GM18517 (cell line): ENCODE measurements at regions not wholly inside any gene's neighbourhood (a gene's known extent, or its start where the extent isn't known, plus 50 kb on each side); places are given as distances from the start of the nearest gene placed in this dataset.
"Not testable (repeated sequence)": the region's sequence is repeated elsewhere in the genome, so short reads cannot be mapped to it uniquely, and the experiment has no call there.

Experiments
- ATAC-seq: cut with Tn5 transposase; IDR thresholded peaks from one replicate; pipeline ENCODE4 v1.9.1; 2021; ENCODE audit warnings: mild to moderate bottlenecking, moderate library complexity; ENCODE audit not compliant: unreplicated experiment

- ATAC-seq = not testable (repeated sequence)
Measured at GRCh38 chr22:25348996-25349395, 129.6 kb downstream of the CRYBB2 start.

- ATAC-seq = no peak
Measured at GRCh38 chr22:25350551-25350971, 131.1 kb downstream of the CRYBB2 start.

GRCh38 chr22:25351631-25352293, 132.3 kb downstream of the CRYBB2 start:
- no peak for ATAC-seq

- no peak for ATAC-seq
Measured at GRCh38 chr22:25352294-25352680, 132.8 kb downstream of the CRYBB2 start.

DNA sequence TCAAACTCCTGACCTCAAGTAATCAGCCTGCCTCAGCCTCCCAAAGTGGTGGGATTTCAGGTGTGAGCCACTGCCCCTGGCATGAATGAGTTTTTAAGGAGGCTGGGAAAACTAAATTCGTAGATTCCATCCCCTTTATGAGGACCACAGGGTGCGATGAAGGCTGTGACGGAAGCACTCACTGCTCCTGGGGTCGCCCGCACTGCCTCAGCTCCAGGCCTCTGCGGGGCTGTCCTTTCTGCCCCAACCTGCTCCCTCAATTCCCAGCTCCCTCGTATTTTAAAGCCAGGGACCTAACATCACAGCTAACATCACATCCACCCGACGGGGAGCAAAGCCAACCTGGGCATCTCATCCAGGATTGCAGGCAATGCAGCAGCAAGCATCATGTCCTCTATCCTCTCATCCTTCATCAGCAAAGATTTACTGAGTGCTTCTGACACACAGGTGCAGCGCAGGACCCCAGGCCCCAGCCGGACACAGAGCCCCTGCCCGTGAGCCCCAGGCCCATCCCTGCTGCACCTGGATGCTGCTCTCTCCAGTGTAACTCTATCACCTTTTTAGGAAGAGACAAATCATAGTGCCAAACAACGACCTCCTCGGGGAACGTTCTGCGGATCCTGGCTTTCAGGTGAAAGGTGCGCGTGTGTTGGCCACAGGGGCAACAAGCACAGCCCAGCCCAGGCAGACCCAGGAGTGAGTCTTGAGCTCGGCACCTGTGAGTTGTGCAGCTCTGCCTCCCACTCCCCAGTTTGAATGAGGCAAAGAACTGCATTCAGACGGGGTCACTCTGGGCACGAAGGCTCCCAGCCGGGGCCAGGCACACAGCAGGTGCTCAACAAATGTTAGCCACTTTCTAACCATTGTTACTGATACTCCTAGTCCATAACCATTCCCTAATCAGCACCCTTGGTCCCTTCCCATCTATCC, 134.3 kb downstream of the CRYBB2 start:
- no peak for ATAC-seq

- ATAC-seq = no peak
Measured at GRCh38 chr22:25354456-25354855, 135.0 kb downstream of the CRYBB2 start.

DNA sequence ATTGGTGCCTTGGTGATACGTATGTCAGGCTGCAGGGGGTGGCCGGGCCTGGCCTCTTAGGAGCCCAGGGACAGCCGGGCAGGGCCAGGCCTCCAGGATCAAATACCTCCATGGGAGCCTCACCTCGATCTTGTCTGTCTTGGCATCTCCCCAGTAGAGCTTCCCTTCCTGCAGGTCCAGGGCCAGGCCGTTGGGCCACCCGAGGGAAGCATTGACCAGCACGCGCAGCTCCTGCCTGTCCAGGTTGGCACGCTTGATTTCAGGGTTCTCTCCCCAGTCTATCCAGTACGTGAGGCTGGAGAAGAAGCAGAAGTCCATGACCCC, 137.7 kb downstream of the CRYBB2 start:
- ATAC-seq = no peak

- ATAC-seq = no peak
Measured at GRCh38 chr22:25357606-25358420, 138.4 kb downstream of the CRYBB2 start.

DNA sequence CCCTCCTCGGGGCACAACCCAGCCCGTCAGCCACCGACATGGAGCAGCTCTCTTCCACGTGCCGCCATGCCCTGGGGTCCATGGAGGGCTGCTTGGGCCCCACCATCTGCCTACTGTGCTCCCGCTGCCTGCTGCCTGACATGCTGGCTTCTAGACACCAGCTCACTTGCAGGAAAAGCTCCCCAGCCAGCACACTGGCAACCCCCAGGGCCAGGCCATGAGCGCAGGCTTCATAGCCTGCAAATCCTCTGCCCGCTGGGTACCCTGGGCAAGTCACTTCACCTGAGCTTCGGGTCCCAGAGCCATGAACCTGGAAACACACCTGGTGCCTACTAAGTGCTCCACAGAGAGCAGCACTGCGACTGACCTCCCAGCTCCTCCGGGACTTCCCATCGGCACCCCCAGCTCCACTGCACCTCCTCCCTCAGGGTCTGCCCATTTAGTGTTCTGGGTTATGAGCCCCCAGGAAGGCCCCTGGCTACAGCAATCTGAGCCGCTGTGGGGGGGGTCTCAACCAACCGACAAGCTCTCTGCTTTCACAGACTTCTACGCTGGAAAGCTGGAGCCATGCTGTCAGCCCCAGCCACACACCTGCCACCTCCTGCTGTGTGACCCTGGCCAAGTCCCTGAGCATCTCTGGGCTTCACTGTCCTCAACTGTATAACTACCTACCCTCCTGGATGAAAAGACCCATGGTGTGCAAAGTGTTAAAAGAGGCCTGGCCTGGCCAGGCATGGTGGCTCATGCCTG, 139.2 kb downstream of the CRYBB2 start:
- ATAC-seq = no peak

- no peak for ATAC-seq
Measured at GRCh38 chr22:25359601-25360261, 140.3 kb downstream of the CRYBB2 start.

DNA sequence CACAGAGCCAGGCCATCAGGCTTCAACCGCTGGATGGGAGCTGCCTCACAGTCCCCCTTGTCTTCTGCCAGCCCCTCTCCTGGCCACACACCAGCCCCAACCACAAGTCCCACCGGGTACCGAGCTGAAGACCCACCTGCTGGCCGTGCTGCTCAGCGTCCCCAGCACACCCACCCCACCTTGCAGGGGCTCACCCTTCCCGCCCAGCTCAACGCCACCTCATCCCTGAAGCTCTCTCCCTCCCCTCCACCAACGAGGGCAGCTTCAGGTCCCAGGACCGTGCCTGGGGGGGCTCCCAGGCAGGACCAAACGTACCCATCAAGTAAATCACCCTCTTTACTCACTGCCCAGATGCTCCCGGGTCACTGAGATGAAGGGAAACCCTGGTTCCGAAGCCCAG, 141.0 kb downstream of the CRYBB2 start:
- no peak for ATAC-seq

DNA sequence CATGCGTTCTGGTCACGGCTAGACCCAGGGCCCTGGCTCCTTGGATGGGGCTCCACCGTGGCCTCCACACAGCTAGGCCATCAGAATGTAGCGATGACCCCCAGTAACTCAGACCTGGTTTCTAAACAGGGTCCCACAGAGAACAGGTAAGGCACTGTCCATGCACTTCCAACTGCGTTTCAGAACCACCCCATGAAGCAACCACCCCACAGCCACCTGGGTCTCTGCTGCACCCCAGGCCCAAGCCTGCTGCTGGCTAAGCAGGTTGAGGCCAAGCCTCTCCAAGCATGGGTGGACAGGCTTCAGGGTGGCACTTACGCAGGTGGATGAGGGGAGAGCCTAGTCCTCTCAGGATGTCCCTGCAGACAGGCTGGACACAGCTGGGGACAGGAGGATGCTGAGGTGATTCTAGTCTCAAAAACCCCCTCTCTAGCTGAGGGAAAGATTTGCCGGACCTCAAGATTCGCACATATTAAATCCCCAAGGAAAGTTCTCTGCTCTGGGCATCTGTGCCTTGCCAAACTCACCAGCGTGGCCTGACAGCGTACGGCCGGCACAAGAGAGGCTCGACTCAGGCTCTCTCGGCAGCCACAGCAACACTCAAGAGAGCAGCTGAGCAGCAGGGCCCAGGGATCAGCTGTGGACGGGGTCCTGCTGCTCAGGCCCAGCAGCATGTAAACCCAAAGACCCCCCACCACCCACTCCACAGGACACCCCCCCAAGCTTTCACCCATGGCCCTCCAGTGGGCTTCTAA, 141.6 kb downstream of the CRYBB2 start:
- ATAC-seq = no peak

- ATAC-seq = no peak
Measured at GRCh38 chr22:25361899-25362214, 142.4 kb downstream of the CRYBB2 start.

DNA sequence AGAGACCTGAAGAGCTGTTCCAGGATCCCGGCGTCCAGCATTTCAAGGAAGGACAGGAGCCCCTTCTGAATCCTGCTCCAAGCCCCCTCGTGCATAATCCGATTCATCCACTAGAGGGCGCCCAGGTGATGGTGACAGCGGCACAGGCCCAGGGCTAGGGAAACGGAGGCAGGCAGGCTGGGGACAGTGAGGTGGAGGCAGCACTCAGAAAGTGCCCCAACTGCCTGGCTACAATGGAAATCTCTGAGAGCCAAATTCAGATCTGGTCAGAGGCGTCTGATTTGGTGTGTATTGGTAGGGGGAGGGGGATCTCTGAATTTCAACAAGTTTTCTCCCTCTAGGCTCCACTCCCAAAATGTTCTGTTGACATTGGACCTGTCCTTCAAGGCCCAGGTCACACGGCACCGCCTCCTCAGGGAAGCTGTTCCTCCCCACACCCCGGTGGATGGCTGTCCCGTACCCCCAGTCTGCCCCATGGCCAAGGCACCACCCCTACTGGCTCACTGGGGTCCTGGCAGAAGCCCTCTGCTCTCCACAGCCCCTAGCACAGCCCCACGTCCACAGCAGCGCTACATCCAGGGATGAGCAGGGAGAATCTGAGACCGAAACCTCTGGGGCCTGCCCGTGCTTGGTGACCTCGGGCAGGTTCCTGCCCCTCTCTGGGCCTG, 142.9 kb downstream of the CRYBB2 start:
- ATAC-seq = no peak

GRCh38 chr22:25362883-25363240, 143.4 kb downstream of the CRYBB2 start:
- ATAC-seq = no peak

GRCh38 chr22:25363474-25363873, 144.0 kb downstream of the CRYBB2 start:
- ATAC-seq = no peak

GRCh38 chr22:25364281-25364680, 144.8 kb downstream of the CRYBB2 start:
- ATAC-seq = no peak

- no peak for ATAC-seq
Measured at GRCh38 chr22:25364736-25365241, 145.3 kb downstream of the CRYBB2 start.
